Heart right ventricle (tissue), 16 donors: ENCODE measurements at regions not wholly inside any gene's neighbourhood (a gene's known extent, or its start where the extent isn't known, plus 50 kb on each side); places are given as distances from the start of the nearest gene placed in this dataset.

Source experiments
- ATAC-seq, 8 donors: fragments of 200-7000 bp; cut with Tn5 transposase; one replicate each; pipeline ENCODE4 v1.9.1; 2020; ENCODE audit warnings: mild to moderate bottlenecking in 8 of 8, moderate library complexity in 8 of 8, moderate number of reproducible peaks in 1 of 8
- DNase-seq, 2 donors: peaks; one replicate each; pipeline ENCODE4 v3.0.0-alpha.2; 2020
- H3K27ac ChIP-seq, 10 donors: fragments of 200-600 bp; sonication (generic) in 2 of 10; one replicate each; pipeline versions ENCODE4 v1.5.0 to v1.8.0; 2020 to 2022; ENCODE audit warnings: mild to moderate bottlenecking in 3 of 10
- H3K27me3 ChIP-seq, 7 donors: fragments of 200-600 bp; one replicate each; pipeline ENCODE4 v1.8.0; 2021 to 2022; ENCODE audit warnings: mild to moderate bottlenecking in 2 of 7
- H3K36me3 ChIP-seq, 9 donors: fragments of 200-600 bp; sonication (generic) in 1 of 9; one replicate each; pipeline versions ENCODE4 v1.5.0 to v1.8.0; 2020 to 2022; ENCODE audit warnings: mild to moderate bottlenecking in 2 of 9
- H3K4me1 ChIP-seq, 9 donors: fragments of 200-600 bp; sonication (generic) in 1 of 9; one replicate each; pipeline versions ENCODE4 v1.5.0 to v1.8.0; 2020 to 2022; ENCODE audit warnings: mild to moderate bottlenecking in 4 of 9
- H3K4me3 ChIP-seq, 10 donors: fragments of 200-600 bp; sonication (generic) in 2 of 10; one replicate each; pipeline versions ENCODE4 v1.5.0 to v1.8.0; 2020 to 2022; ENCODE audit warnings: mild to moderate bottlenecking in 7 of 10, moderate library complexity in 2 of 10
- H3K9me3 ChIP-seq, 11 donors: fragments of 200-600 bp in 10 of 11; sonication (generic) in 2 of 11; one replicate each; pipeline versions ENCODE4 v1.5.0 to v1.8.0; 2013 to 2022; ENCODE audit warnings: mild to moderate bottlenecking in 2 of 11, control low read depth in 1 of 11, moderate library complexity in 1 of 11
- WGBS, 2 donors: extraction: QIAGEN DNeasy Blood & Tissue Kit; methylation state at CpG; one replicate each; pipeline ENCODE4 v1.1.7; 2013; ENCODE audit warnings: inconsistent platforms in 1 of 2; 5-methylcytosine and 5-hydroxymethylcytosine counted together
- intact Hi-C, 10 donors: fragments of 100-400 bp; cut with DNase I; formaldehyde crosslinking; loops; one replicate each; pipeline versions ENCODE4 v1.11.1 to v1.14.2; 2022
- TF ChIP-seq, protein P1 (sequence below), 9 donors: fragments of 200-600 bp; sonication (generic) in 2 of 9; IDR thresholded peaks; one replicate each; pipeline versions ENCODE4 v1.5.0 to v1.8.0; 2021 to 2022; ENCODE audit warnings: antibody characterized with exemption in 9 of 9, mild to moderate bottlenecking in 5 of 9, moderate library complexity in 1 of 9
- donor health status: Arrhythmogenic right ventricular cardiomyopathy.
- donor health status: ischemic (EF 13 %, LVEDD 7.1; RV severe dilation, severe dysfunction).
- donor health status: healthy with polysubstance abuse.
- donor health status: DM: no; HTN: yes; CAD: no.
- donor health status: DM: no; HTN: no; CAD: no.
- donor health status: ischemic (EF 25% LVEDD 6.9; RV normal size, moderate dysfunction).
- donor health status: ischemic (EF 25% LVEDD 5.7; RV mildly dilated, moderate dysfunction).
- donor health status: healthy.
- donor health status: DM: yes; HTN: yes; CAD: no.
- donor health status: Ischemic cardiomyopathy.
- donor health status: ischemic (EF 35%, LVEDD 5.7; RV mildly dilated, moderate dysfunction).
- donor health status: nonischemic (EF 11% LVEDD 7.7; RV severe dilation, severe dysfunction).
- donor health status: DM: yes; HTN: yes; CAD: no.
- donor health status: PGD.
- donor health status: ischemic (EF 29% LVEDD 5.4; RV normal size, mild dysfunction).
- donor health status: nonischemic (EF 23%, LVEDD 6.1; RV moderate dilation, normal function).

DNA sequence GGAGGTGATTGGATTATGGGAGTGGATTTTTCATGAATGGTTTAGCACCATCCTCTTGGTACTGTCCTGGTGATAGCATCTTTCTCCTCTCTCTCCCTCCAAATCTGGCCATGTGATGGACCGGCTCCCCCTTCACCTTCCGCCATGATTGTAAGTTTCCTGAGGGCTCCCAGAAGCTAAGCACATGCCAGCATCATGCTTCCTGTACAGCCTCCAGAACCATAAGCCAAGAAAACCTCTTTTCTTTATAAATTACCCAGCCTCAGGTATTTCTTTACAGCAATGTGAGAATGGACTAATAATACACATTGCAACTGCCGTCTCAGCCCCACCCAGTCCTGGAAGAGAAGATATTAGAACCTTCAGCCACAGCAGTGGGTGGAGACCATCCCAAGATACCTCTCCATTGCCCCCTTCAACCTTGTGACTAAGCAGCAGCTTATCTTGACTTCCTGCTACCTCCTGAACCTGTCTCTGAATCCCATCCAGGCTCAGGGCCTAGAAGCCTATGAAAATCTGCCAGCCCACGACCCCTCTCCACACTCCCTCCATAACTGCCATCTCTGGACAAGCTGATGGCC is 81.8 kb upstream of the AGAP1 start:
- no peaks in the 10 kb centered on the region for H3K9me3 ChIP-seq
- DNase-seq (no peak), ATAC-seq (no peak)
- WGBS, 2 donors = 96% methylated on average over 4 of the region's 4 CpGs
- H3K4me3 ChIP-seq = no peak overlapping the region
- no peaks in the 10 kb centered on the region for H3K36me3 ChIP-seq
- H3K27me3 ChIP-seq = no peaks in the 10 kb centered on the region
- intact Hi-C loops = no loop called here
- H3K27ac ChIP-seq = no peak overlapping the region
- peaks cover 0 to 25% (median 8%) of the 10 kb centered on the region in 9 donors for H3K4me1 ChIP-seq
- TF ChIP-seq, protein P1, sequence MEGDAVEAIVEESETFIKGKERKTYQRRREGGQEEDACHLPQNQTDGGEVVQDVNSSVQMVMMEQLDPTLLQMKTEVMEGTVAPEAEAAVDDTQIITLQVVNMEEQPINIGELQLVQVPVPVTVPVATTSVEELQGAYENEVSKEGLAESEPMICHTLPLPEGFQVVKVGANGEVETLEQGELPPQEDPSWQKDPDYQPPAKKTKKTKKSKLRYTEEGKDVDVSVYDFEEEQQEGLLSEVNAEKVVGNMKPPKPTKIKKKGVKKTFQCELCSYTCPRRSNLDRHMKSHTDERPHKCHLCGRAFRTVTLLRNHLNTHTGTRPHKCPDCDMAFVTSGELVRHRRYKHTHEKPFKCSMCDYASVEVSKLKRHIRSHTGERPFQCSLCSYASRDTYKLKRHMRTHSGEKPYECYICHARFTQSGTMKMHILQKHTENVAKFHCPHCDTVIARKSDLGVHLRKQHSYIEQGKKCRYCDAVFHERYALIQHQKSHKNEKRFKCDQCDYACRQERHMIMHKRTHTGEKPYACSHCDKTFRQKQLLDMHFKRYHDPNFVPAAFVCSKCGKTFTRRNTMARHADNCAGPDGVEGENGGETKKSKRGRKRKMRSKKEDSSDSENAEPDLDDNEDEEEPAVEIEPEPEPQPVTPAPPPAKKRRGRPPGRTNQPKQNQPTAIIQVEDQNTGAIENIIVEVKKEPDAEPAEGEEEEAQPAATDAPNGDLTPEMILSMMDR (IDR thresholded peaks at IDR 0.05) = no peak

DNA sequence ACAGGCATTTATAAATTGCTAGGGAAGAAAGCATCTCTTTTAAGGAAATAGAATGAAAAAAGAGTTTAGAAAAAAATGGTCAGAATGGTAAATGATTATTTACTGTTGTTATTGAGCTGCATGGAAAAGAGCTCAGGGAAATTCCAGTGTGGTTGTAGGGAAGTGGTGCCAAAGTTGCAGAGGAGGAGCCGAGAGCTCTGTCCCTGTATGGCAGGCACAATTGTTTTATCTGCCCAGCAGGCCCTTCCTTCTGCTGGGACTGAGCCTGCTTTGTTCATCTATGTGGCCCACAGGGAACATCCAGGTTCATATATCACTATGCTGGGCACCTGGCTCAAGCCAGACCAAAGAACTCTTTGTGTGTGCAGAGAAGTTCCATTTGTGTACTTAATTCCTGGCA is 80.8 kb upstream of the AGAP1 start:
- peaks cover 0 to 28% (median 10%) of the 10 kb centered on the region in 9 donors for H3K4me1 ChIP-seq
- no peaks in the 10 kb centered on the region for H3K9me3 ChIP-seq
- WGBS, 2 donors = 37 to 45% methylated on average over 1 of the region's 1 CpG
- no peak for DNase-seq
- H3K27ac ChIP-seq = no peak overlapping the region
- peak in 3 of 8 donors; percentile 39 to 69 (median 48) for ATAC-seq
- no peaks in the 10 kb centered on the region for H3K27me3 ChIP-seq
- intact Hi-C loops = no loop called here
- H3K4me3 ChIP-seq = no peak overlapping the region
- H3K36me3 ChIP-seq = no peaks in the 10 kb centered on the region
- TF ChIP-seq, protein P1 (IDR thresholded peaks at IDR 0.05) = no peak

DNA sequence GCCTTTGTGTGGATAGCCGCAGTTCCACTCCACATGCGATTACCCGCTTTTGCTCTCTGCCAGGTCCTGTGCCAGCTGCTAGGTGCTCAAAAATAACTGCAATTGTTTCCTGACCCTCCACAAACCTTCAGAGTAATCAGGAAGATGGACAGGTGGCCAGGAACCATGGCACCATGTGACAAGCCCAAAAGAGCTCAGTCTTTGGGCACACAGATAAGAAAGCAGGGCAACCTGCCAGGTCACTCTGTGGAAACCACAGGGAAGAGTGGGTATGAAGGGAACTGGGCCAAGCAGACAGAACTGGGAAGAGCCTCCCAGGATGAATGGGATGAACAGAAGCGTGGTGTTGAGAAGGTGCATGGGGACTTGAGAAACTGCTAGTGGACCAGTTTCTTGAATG is 79.4 kb upstream of the AGAP1 start:
- H3K9me3 ChIP-seq = no peaks in the 10 kb centered on the region
- H3K27me3 ChIP-seq = no peaks in the 10 kb centered on the region
- intact Hi-C loops = no loop called here
- H3K36me3 ChIP-seq = no peaks in the 10 kb centered on the region
- ATAC-seq (peak in 7 of 8 donors; percentile 76 to 94 (median 90)), DNase-seq (peak; percentile 56 to 78)
- 48 to 68% methylated on average over 4 of the region's 4 CpGs for WGBS, 2 donors
- peaks cover 0 to 28% (median 10%) of the 10 kb centered on the region in 9 donors for H3K4me1 ChIP-seq
- TF ChIP-seq, protein P1 (IDR thresholded peaks at IDR 0.05) = no peak
- H3K4me3 ChIP-seq = no peak overlapping the region
- no peak overlapping the region for H3K27ac ChIP-seq

DNA sequence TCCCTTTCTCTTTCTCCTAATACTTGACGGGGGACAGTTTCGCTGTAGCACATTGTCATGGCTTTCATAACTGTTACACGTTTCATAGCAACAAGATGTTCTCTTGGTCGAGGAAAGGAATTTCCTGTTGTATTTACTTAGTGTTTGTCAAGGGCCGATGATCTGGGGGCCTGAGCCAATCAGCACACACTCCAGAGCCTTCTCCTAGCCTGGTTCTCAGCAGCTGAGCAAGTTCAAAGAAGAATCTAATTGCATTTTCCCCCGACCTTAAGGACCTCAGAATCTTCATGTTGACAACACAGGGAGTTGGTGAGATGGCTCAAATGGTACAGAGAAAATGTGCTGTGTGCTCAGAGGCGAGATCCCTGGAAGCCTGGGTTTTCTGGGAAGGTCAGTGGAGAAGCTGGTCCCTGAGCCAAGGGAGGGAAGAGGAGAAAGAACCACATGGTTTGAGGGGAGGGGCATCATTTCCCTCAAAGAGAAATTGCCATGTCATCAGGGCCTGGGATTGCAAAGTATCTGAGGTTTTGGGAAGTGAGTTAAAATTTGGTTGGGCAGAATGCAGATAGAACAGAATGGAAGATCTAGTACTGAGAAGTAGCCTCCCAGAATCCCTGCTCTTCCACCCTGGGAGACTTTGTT is 76.9 kb upstream of the AGAP1 start:
- ATAC-seq (peak in 6 of 8 donors; percentile 15 to 69 (median 40)), DNase-seq (no peak)
- WGBS, 2 donors = 31 to 34% methylated on average over 7 of the region's 7 CpGs
- H3K36me3 ChIP-seq = no peaks in the 10 kb centered on the region
- TF ChIP-seq, protein P1 (IDR thresholded peaks at IDR 0.05) = no peak
- no peaks in the 10 kb centered on the region for H3K9me3 ChIP-seq
- intact Hi-C loops = no loop called here
- H3K27ac ChIP-seq = peak overlapping the region in 3 of 10 donors; percentile 2 to 31 (median 26)
- no peaks in the 10 kb centered on the region for H3K27me3 ChIP-seq
- no peak overlapping the region for H3K4me3 ChIP-seq
- peaks cover 0 to 28% (median 10%) of the 10 kb centered on the region in 9 donors for H3K4me1 ChIP-seq
